Effector CD8-positive, alpha-beta T cell (primary cell): ENCODE measurements at regions not wholly inside any gene's neighbourhood (a gene's known extent, or its start where the extent isn't known, plus 50 kb on each side); places are given as distances from the start of the nearest gene placed in this dataset.

ENCODE experiments used
- DNase-seq: peaks from one replicate; lab custom pipeline; 2025; lab: John Stamatoyannopoulos, UW

GRCh38 chr4:104964410-104965175 lies 182.1 kb upstream of the TET2 start:
- DNase-seq = no peak

GRCh38 chr4:104966349-104967033 lies 180.2 kb upstream of the TET2 start:
- no peak for DNase-seq

DNA sequence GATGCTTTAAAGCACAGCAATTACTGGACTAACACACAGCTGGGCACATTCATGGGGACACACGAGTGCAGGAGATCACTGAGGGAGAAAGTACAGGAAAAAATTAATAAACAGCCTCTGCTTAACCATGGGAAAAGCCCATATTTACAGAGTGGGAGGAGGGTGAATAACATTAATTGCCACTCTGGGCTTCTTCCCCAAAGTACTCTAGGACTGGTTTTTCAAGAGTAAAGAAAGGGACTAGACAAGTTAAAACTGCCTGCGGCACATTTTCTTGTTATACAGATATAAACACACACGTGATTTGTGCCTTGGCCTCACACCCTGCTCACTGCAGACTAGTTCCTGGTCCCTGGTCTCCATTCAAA lies 179.7 kb upstream of the TET2 start:
- no peak for DNase-seq

DNA sequence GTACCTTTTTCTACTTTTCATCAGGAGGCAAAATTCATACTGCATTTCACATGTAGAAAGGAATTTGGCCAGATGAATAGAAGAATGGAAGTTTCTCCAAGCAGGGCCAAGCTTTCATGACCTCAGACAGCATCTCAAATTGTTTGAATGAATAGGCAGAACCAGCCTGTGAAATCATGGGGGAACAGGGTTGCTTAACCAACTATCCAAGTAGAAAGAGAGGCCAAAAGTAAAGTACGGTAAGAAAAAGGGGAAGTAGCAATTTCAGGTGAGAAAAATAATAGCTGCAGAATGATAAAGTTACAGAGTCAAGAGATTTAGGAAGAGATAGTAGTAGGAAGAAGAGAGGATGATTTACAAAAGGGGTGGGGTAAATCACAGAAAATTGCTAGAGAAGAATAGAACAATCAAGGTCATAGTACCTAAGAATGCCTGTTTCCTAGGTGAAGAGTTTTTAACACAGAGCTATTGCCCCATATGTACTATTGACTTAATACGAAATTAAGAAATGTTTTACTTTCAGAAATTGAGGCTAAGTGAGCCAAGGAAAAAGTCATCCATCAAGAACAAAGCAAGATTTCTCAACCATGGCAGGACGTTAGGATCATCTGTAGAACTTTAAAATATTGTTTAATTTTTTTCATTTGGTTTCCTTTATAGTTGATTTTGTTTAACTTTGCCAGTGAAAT lies 177.1 kb upstream of the TET2 start:
- no peak for DNase-seq

DNA sequence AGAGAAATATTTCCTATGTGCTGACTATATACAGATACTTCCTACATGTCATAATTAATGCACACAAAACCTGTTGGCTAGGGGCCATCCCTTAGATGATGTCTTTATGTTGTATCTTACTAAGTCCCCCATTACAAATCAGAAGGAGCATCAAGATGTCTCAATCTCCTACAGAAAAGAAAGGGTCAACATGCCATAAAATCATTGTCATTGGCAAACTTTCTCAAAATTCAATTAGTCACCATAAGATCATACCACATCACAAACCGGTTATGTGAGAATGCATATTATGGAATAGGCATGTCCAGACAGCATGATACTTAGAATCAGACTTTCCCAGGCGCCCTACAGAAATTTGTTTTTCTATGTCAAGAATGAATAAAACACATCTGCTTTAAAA lies 175.2 kb upstream of the TET2 start:
- no peak for DNase-seq

DNA sequence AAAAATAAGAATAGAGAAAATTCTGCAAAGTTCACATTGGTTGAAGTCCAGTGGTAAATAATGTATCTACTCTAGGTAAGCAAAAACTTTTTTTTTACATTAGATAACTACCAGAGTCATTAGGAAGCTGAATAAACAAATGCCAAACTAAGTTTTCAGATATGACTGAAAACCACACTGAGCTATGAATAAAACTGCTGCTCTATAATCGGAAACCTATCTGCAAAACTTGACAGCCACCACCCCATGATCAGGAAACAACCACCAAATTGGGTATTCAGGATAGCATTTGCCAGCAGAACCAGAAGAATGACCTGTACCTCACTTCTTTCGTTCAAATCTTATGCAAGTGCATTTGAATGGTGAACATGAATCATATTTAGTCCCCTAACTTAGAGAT lies 173.0 kb upstream of the TET2 start:
- DNase-seq = no peak

DNA sequence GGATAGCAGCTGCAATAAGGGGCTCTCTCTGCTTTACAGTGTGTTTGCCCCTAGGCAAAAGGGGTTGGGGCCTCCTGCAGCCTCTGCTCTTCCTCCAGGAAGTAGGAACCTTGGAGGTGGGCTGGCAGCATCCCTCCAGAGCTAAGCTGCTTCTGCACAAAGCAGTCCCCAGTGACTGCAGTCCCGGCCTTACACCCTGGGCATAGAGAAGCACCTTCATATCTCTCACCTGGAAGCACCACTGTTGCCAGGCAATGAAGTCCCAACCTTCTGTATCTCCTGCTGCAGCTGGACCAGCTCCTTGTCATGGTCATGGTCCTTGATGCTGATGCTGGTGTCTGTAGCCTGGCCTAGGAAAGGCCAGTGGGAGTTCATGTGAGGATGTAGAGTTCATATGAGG lies 171.1 kb upstream of the TET2 start:
- DNase-seq = no peak

GRCh38 chr4:104976262-104976661 lies 170.4 kb upstream of the TET2 start:
- DNase-seq = no peak

DNA sequence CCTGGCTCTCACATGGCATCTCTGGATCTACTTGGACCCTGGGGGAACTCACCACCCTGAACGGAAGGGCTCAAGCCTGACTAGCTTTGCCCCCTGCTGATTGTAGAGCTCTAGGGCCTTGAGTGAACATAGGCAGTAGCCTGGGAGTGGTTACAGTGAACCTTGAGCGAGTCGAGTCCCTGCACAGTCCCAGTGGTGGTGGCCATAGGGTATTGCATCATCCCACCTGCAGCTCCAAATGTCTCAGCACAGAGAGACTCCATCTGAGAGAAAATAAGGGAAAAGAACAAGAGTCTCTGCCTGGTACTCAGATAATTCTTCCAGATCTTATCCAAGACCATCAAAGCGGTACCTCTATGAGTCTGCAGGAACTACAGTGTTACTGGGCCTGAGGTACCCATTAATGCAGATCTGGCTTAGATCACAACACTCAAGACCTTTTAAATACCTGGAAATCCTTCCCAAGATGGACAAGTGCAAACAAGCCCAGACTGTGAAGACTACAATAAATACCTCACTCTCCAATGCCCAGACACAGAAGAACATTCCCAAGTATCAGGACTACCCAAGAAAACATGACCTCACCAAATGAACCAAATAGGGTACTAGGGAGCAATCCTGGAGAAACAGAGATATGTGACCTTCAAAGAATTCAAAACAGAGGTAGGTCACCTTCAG lies 167.5 kb upstream of the TET2 start:
- no peak for DNase-seq

DNA sequence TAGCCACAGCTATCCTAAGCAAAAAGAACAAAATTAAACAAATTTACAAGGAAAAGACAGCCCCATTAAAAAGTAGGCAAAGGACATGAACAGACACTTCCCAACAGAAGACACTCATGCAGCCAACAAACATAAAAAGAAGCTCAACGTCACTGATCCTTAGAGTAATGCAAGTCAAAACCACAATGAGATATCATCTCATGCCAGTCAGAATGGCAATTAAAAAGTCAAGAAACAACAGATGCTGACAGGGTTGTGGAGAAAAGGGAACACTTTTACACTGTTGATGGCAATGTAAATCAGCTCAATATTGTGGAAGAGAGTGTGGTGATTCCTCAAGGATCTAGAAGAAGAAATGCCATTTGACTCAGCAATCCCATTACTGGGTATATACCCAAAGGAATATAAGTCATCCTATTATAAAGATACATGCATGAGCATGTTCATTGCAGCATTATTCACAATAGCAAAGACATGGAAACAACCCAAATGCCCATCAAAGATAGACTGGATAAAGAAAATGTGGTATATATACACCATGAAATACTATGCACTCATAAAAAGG lies 163.0 kb upstream of the TET2 start:
- DNase-seq = no peak

- DNase-seq = no peak
Measured at GRCh38 chr4:104986306-104986705, 160.4 kb upstream of the TET2 start.

DNA sequence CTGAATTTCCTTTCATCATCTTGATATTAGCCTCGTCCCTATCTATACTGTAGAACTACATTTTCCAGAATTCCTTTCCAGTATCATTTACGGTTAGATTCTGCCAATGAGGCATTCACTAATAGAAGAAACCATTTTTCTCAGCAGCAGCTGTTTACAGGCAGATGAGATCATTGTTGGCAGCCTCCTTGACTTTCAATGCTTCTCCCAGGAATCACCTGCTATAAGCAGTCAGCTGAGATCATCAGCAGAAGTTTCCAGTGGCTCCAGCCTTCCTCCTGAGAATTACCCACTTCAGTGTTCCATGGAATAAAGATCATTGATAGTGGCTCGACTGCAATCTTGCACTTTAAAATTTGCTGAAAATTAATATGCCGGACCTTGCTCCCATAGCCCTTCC lies 157.3 kb upstream of the TET2 start:
- DNase-seq = no peak

GRCh38 chr4:105002278-105002677 lies 144.4 kb upstream of the TET2 start:
- DNase-seq = no peak

GRCh38 chr4:105014234-105014633 lies 132.4 kb upstream of the TET2 start:
- no peak for DNase-seq

- no peak for DNase-seq
Measured at GRCh38 chr4:105014635-105015034, 132.0 kb upstream of the TET2 start.

DNA sequence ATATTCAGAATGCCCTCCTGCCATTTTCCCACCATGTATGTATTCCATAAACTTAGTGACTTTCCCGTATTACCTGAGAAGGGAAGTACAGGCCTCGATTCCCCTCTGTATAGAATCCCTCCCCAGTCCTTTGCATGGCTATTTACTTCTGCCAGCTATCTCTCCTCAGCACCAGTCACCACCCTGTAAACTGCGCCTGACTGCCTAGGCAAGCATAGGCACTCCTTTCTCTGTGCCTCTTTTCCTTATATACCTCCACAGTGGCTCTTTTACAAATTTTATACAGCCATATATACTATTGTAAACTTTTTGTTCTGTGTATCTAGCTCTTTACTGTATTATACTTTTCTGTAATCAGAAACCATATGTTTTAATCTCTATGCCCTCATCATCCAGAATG lies 130.9 kb upstream of the TET2 start:
- DNase-seq = no peak

GRCh38 chr4:105022811-105023667 lies 123.6 kb upstream of the TET2 start:
- DNase-seq = no peak

- DNase-seq = no peak
Measured at GRCh38 chr4:105023668-105024055, 123.0 kb upstream of the TET2 start.

DNA sequence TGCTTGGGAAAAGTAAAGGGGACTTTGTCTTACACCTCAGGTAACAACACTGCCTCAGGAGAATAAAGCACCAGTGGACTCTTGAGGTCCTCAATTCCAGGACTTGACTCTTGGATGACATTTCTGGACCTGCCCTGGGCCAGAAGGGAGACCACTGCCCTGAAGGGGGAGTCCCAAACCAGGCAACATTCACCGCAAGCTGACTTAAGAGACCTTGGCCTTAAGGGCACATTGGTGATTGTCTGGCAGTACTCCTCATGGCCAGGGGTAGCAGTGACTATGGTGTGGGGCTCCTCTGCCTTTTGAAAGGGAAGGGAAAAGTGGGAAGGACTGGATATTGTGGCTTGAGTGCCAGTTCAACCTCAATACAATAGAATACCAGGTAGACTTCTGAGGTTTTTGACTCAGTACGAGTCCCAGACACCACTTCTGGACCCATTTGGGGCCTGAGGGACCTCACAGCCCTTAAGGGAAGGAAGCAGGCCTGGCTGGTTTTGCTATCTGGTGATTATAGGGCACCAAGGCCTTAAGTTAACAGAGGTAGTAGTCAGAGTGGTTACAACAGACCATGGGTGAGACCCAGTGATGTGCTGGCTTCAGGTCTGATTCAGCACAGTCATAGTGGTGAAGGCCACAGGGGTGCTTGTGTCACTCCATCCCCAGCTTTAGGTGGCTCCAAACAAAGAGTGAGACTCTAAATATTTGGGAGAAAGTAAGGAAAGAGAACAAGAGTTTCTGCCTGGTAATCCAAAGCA lies 121.2 kb upstream of the TET2 start:
- no peak for DNase-seq

DNA sequence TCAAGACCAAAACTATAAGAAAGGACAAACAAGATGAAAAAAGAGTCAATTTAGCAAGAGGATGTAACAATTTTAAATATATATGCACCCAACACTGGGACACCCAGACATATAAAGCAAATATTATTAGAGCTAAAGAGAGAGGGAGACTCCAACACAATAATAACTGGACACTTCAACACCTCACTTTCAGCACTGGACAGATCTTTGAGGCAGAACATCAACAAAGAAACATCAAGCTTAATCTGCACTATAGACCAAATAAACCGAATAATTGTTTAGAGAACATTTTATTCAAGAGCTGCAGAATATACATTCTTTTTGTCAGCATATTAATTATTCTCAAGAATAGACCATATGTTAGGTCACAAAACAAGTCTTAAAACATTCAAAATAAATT lies 109.7 kb upstream of the TET2 start:
- DNase-seq = no peak

DNA sequence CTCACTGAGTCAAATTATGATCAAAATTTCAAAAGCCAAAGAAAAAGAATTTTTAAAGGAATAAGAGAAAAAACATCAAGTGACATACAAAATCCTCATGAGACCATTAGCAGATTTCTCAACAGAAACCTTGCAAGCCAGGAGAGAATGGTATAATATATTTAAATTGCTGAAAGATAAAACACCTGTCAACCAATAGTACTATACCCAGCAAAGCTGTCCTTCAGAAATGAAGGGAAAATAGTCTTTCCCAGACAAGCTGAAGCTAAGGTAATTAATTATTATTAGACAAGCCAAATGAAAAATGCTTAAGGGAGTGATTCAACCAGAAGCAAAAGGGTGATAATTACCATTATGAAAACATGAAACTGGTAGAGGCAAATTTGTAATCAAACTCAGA lies 104.2 kb upstream of the TET2 start:
- no peak for DNase-seq
